Smooth muscle cell (in vitro differentiated cells): ENCODE measurements at regions not wholly inside any gene's neighbourhood (a gene's known extent, or its start where the extent isn't known, plus 50 kb on each side); places are given as distances from the start of the nearest gene placed in this dataset.
A peak's percentile ranks its signal among the peaks of the same experiment; 100 is the strongest.

Source experiments
- DNase-seq: peaks from one replicate; lab custom pipeline; 2025; ENCODE audit not compliant: unreplicated experiment; lab: John Stamatoyannopoulos, UW
- H2AFZ ChIP-seq: fragments of 200-600 bp; sonication (generic); 2 replicates; pipeline ENCODE4 v1.6.0; 2016; ENCODE audit warnings: antibody characterized with exemption, low read depth, mild to moderate bottlenecking
- H3F3A ChIP-seq: fragments of 200-600 bp; sonication (generic); 2 replicates; pipeline ENCODE4 v1.6.0; 2017; ENCODE audit warnings: antibody characterized with exemption, low read depth
- H3K27ac ChIP-seq: fragments of 200-600 bp; sonication (generic); 2 replicates; pipeline ENCODE4 v1.5.1; 2016; ENCODE audit warnings: low read depth, mild to moderate bottlenecking
- H3K27me3 ChIP-seq: fragments of 200-600 bp; sonication (generic); 2 replicates; pipeline ENCODE4 v1.6.1; 2016; ENCODE audit warnings: low read depth, mild to moderate bottlenecking
- H3K36me3 ChIP-seq: fragments of 200-600 bp; sonication (generic); 2 replicates; pipeline ENCODE4 v1.5.1; 2016; ENCODE audit warnings: low read depth
- H3K4me1 ChIP-seq: fragments of 200-600 bp; sonication (generic); 2 replicates; pipeline ENCODE4 v1.5.1; 2016; ENCODE audit warnings: low read depth
- H3K4me2 ChIP-seq: fragments of 200-600 bp; sonication (generic); 2 replicates; pipeline ENCODE4 v1.6.0; 2016; ENCODE audit warnings: mild to moderate bottlenecking
- H3K4me3 ChIP-seq: fragments of 200-600 bp; sonication (generic); 2 replicates; pipeline ENCODE4 v1.5.1; 2016; ENCODE audit warnings: mild to moderate bottlenecking
- H3K79me2 ChIP-seq: fragments of 200-600 bp; sonication (generic); 2 replicates; pipeline ENCODE4 v1.6.0; 2016; ENCODE audit warnings: low read depth, mild to moderate bottlenecking
- H3K9ac ChIP-seq: fragments of 200-600 bp; sonication (generic); 2 replicates; pipeline ENCODE4 v1.6.0; 2016; ENCODE audit warnings: low read depth
- H3K9me3 ChIP-seq: fragments of 200-600 bp; sonication (generic); replicated peaks from 2 replicates; pipeline ENCODE4 v1.5.1; 2016; ENCODE audit warnings: low read depth
- H4K20me1 ChIP-seq: fragments of 200-600 bp; sonication (generic); 2 replicates; pipeline ENCODE4 v1.6.0; 2016; ENCODE audit warnings: low read depth
- WGBS: methylation state at CpG from one replicate; pipeline ENCODE4 v1.1.7; 2016; ENCODE audit warnings: low lambda C conversion rate; 5-methylcytosine and 5-hydroxymethylcytosine counted together
- TF ChIP-seq, protein P1 (sequence below): fragments of 200-600 bp; sonication (generic); IDR thresholded peaks from 2 replicates; pipeline ENCODE4 v1.5.1; 2017; ENCODE audit warnings: borderline replicate concordance, mild to moderate bottlenecking, antibody characterized with exemption; ENCODE audit not compliant: insufficient read depth, poor library complexity, severe bottlenecking

DNA sequence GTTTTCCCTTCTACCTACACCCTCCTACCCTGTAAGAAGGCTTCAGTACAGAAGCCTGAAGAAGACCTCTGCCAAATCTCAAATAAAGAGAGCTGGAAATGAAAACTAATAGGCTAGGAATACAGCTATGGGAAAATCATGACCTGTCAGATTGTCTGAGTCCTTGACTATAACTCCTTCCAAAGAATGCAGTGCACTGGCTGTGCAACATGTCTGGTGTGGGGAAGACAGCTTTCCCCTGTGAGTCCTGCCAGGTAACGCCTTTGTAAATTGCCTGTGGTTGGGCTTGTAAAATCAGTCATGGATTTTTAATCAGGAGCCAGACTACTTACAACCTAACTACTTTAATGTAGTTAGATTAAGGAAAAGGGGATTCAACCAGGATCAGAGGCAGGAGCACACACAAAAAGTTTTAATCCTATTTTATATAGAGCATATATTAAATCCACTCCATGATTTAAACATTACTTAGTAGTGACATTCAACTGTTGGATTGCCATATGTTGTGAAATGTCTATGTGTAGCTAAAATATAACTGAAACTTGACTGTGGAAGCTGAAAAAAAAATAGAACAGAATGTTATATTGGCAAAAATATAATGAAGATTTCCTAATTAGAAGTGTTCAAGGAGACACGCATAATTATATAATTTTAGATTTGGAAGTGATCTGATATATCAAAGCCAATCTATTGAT is 1667.8 kb downstream of the KCNT2 start:
- no peak overlapping the region for H3K27ac ChIP-seq
- H3K4me2 ChIP-seq = no peak overlapping the region
- H3F3A ChIP-seq = no peaks in the 10 kb centered on the region
- no peak overlapping the region for H2AFZ ChIP-seq
- 88% methylated on average over 2 of the region's 2 CpGs for WGBS
- no peaks in the 10 kb centered on the region for H3K9me3 ChIP-seq
- no peaks in the 10 kb centered on the region for H3K27me3 ChIP-seq
- no peaks in the 10 kb centered on the region for H3K79me2 ChIP-seq
- TF ChIP-seq, protein P1, sequence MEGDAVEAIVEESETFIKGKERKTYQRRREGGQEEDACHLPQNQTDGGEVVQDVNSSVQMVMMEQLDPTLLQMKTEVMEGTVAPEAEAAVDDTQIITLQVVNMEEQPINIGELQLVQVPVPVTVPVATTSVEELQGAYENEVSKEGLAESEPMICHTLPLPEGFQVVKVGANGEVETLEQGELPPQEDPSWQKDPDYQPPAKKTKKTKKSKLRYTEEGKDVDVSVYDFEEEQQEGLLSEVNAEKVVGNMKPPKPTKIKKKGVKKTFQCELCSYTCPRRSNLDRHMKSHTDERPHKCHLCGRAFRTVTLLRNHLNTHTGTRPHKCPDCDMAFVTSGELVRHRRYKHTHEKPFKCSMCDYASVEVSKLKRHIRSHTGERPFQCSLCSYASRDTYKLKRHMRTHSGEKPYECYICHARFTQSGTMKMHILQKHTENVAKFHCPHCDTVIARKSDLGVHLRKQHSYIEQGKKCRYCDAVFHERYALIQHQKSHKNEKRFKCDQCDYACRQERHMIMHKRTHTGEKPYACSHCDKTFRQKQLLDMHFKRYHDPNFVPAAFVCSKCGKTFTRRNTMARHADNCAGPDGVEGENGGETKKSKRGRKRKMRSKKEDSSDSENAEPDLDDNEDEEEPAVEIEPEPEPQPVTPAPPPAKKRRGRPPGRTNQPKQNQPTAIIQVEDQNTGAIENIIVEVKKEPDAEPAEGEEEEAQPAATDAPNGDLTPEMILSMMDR = no peak
- H3K4me3 ChIP-seq = no peak overlapping the region
- H4K20me1 ChIP-seq = no peaks in the 10 kb centered on the region
- no peaks in the 10 kb centered on the region for H3K4me1 ChIP-seq
- H3K36me3 ChIP-seq = no peaks in the 10 kb centered on the region
- H3K9ac ChIP-seq = no peak overlapping the region
- DNase-seq = no peak

DNA sequence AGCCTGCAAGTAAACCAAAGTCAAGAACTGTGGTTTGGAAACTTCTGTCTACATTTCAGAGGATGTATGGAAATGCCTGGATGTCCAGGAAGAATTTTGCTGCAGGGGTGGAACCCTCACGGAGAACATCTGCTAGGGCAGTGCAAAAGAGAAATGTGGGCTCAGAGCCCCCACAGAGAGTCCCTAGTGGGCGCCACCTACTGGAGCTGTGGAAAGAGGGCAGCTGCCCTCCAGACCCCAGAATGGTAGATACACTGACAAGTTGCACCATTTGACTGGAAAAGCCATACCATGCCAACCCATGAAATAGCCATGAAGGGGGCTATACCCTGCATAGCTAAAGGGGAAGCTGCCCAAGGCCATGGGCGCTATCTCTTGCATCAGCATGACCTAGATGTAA is 1672.4 kb downstream of the KCNT2 start:
- no peaks in the 10 kb centered on the region for H3K27me3 ChIP-seq
- H2AFZ ChIP-seq = no peak overlapping the region
- no peaks in the 10 kb centered on the region for H3K79me2 ChIP-seq
- H3K4me2 ChIP-seq = no peak overlapping the region
- no peaks in the 10 kb centered on the region for H3K9me3 ChIP-seq
- H3K27ac ChIP-seq = no peak overlapping the region
- H3K9ac ChIP-seq = no peak overlapping the region
- no peaks in the 10 kb centered on the region for H3K36me3 ChIP-seq
- no peak for DNase-seq
- TF ChIP-seq, protein P1 = no peak
- no peaks in the 10 kb centered on the region for H3K4me1 ChIP-seq
- H3F3A ChIP-seq = no peaks in the 10 kb centered on the region
- 89% methylated on average over 3 of the region's 3 CpGs for WGBS
- H4K20me1 ChIP-seq = no peaks in the 10 kb centered on the region
- H3K4me3 ChIP-seq = no peak overlapping the region

DNA sequence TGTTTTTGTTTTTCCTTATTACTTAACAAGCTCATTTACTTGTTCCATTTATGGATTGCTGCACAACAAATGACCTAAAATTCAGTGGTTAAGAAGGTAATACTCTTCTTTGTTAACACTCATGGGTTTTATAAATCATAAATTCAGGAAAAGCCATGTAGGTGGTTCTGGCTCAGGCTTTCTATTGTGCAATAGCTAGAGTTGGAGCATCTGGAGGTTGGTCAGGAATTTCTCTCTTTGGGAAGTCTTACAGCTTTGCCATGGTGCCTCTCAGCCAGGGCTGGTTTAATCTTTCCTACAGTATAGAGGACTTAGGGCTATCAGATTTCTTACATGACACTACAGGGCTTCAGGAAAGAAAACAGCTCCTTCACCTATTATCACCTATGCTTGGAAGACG is 1677.1 kb downstream of the KCNT2 start:
- Histone ChIP-seq H2AFZ (no peak overlapping the region), H3K9me3 (no peaks in the 10 kb centered on the region), H3K9ac (no peak overlapping the region), H3F3A (no peaks in the 10 kb centered on the region), H3K4me2 (no peak overlapping the region), H4K20me1 (no peaks in the 10 kb centered on the region), H3K4me3 (no peak overlapping the region), H3K27me3 (no peaks in the 10 kb centered on the region), H3K27ac (no peak overlapping the region), H3K79me2 (no peaks in the 10 kb centered on the region), H3K36me3 (no peaks in the 10 kb centered on the region), H3K4me1 (no peaks in the 10 kb centered on the region)
- TF ChIP-seq, protein P1 = no peak
- DNase-seq = no peak
- 50% methylated on average over 1 of the region's 1 CpG for WGBS

DNA sequence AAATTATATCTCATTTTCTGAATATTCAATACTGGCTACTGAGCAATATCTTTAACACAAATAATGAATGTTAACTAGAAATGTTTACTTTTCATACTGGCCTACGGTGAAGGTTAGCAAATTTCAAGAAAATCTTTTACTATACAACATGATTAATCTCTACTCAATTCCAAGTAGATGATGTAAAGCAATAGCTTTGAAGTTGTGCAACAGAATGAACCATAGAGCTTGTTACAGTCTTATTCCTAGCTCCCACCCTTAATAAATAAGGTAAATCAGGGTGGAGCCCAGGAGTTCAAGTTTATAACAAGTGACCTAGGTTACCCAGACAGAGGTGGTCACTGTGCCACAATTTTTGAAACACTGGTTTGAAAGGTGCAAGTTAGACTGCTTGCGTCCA is 1678.1 kb downstream of the KCNT2 start:
- no peaks in the 10 kb centered on the region for H3K27me3 ChIP-seq
- no peaks in the 10 kb centered on the region for H4K20me1 ChIP-seq
- H3K9ac ChIP-seq = no peak overlapping the region
- peak overlapping the region; percentile 5 for H3K27ac ChIP-seq
- H3K4me1 ChIP-seq = no peaks in the 10 kb centered on the region
- H3K79me2 ChIP-seq = no peaks in the 10 kb centered on the region
- no peak overlapping the region for H3K4me3 ChIP-seq
- WGBS = 83% methylated on average over 2 of the region's 2 CpGs
- H3F3A ChIP-seq = no peaks in the 10 kb centered on the region
- H3K36me3 ChIP-seq = no peaks in the 10 kb centered on the region
- no peak overlapping the region for H2AFZ ChIP-seq
- DNase-seq = no peak
- TF ChIP-seq, protein P1 = no peak
- H3K4me2 ChIP-seq = no peak overlapping the region
- H3K9me3 ChIP-seq = no peaks in the 10 kb centered on the region
